ENCODE measurements at regions not wholly inside any gene's neighbourhood (a gene's known extent, or its start where the extent isn't known, plus 50 kb on each side); places are given as distances from the start of the nearest gene placed in this dataset.

- TF ChIP-seq RAD21 (IDR thresholded peaks at IDR 0.05; ENCODE audit: low read depth): no peak
- TF ChIP-seq CREB1 (IDR thresholded peaks at IDR 0.05; ENCODE audit: low read depth): no peak
- no peak for TF ChIP-seq TEAD4 (IDR thresholded peaks at IDR 0.05)
- TF ChIP-seq TCF12 (IDR thresholded peaks at IDR 0.05; ENCODE audit: low read depth): no peak
- no peak for TF ChIP-seq EGR1 (IDR thresholded peaks at IDR 0.05)
- TF ChIP-seq CEBPB (IDR thresholded peaks at IDR 0.05): no peak
- no peak for TF ChIP-seq NFIC (IDR thresholded peaks at IDR 0.05)
- TF ChIP-seq, protein P1, sequence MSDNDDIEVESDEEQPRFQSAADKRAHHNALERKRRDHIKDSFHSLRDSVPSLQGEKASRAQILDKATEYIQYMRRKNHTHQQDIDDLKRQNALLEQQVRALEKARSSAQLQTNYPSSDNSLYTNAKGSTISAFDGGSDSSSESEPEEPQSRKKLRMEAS (IDR thresholded peaks at IDR 0.05): no peak
- TF ChIP-seq, protein P2, sequence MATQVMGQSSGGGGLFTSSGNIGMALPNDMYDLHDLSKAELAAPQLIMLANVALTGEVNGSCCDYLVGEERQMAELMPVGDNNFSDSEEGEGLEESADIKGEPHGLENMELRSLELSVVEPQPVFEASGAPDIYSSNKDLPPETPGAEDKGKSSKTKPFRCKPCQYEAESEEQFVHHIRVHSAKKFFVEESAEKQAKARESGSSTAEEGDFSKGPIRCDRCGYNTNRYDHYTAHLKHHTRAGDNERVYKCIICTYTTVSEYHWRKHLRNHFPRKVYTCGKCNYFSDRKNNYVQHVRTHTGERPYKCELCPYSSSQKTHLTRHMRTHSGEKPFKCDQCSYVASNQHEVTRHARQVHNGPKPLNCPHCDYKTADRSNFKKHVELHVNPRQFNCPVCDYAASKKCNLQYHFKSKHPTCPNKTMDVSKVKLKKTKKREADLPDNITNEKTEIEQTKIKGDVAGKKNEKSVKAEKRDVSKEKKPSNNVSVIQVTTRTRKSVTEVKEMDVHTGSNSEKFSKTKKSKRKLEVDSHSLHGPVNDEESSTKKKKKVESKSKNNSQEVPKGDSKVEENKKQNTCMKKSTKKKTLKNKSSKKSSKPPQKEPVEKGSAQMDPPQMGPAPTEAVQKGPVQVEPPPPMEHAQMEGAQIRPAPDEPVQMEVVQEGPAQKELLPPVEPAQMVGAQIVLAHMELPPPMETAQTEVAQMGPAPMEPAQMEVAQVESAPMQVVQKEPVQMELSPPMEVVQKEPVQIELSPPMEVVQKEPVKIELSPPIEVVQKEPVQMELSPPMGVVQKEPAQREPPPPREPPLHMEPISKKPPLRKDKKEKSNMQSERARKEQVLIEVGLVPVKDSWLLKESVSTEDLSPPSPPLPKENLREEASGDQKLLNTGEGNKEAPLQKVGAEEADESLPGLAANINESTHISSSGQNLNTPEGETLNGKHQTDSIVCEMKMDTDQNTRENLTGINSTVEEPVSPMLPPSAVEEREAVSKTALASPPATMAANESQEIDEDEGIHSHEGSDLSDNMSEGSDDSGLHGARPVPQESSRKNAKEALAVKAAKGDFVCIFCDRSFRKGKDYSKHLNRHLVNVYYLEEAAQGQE (IDR thresholded peaks at IDR 0.05; ENCODE audit: low read depth): no peak
- no peak for TF ChIP-seq TAF1 (IDR thresholded peaks at IDR 0.05; ENCODE audit: low read depth)
- no peak for TF ChIP-seq YY1 (IDR thresholded peaks at IDR 0.05; ENCODE audit: low read depth)
- TF ChIP-seq USF1 (IDR thresholded peaks at IDR 0.05): no peak
- no peak for TF ChIP-seq ZBTB7A (IDR thresholded peaks at IDR 0.05; ENCODE audit: low read depth)
- no peak for TF ChIP-seq EP300 (IDR thresholded peaks at IDR 0.05; ENCODE audit: borderline replicate concordance)
- TF ChIP-seq FOXM1 (IDR thresholded peaks at IDR 0.05; ENCODE audit: borderline replicate concordance, low read depth): no peak
Observed at GRCh38 chr17:53149316-53149715, 673.4 kb upstream of the KIF2B start.

- TF ChIP-seq CEBPB (IDR thresholded peaks at IDR 0.05): no peak
- TF ChIP-seq CREB1 (IDR thresholded peaks at IDR 0.05; ENCODE audit: low read depth): no peak
- TF ChIP-seq YY1 (IDR thresholded peaks at IDR 0.05; ENCODE audit: low read depth): no peak
- TF ChIP-seq EGR1 (IDR thresholded peaks at IDR 0.05): no peak
- no peak for TF ChIP-seq NFIC (IDR thresholded peaks at IDR 0.05)
- TF ChIP-seq FOXM1 (IDR thresholded peaks at IDR 0.05; ENCODE audit: borderline replicate concordance, low read depth): no peak
- TF ChIP-seq, protein P1 (IDR thresholded peaks at IDR 0.05): no peak
- TF ChIP-seq TCF12 (IDR thresholded peaks at IDR 0.05; ENCODE audit: low read depth): no peak
Observed at GRCh38 chr17:53148058-53148457, 674.7 kb upstream of the KIF2B start.

GRCh38 chr17:53142890-53143289 lies 679.8 kb upstream of the KIF2B start:
- no peak for TF ChIP-seq USF1 (IDR thresholded peaks at IDR 0.05)
- no peak for TF ChIP-seq TCF12 (IDR thresholded peaks at IDR 0.05; ENCODE audit: low read depth)
- TF ChIP-seq NFIC (IDR thresholded peaks at IDR 0.05): no peak
- TF ChIP-seq YY1 (IDR thresholded peaks at IDR 0.05; ENCODE audit: low read depth): no peak
- TF ChIP-seq EGR1 (IDR thresholded peaks at IDR 0.05): no peak
- TF ChIP-seq FOXM1 (IDR thresholded peaks at IDR 0.05; ENCODE audit: borderline replicate concordance, low read depth): no peak
- no peak for TF ChIP-seq RAD21 (IDR thresholded peaks at IDR 0.05; ENCODE audit: low read depth)
- TF ChIP-seq EP300 (IDR thresholded peaks at IDR 0.05; ENCODE audit: borderline replicate concordance): no peak
- TF ChIP-seq CREB1 (IDR thresholded peaks at IDR 0.05; ENCODE audit: low read depth): no peak
- TF ChIP-seq, protein P1 (IDR thresholded peaks at IDR 0.05): no peak
- TF ChIP-seq CEBPB (IDR thresholded peaks at IDR 0.05): no peak
- TF ChIP-seq TEAD4 (IDR thresholded peaks at IDR 0.05): no peak
- TF ChIP-seq, protein P2 (IDR thresholded peaks at IDR 0.05; ENCODE audit: low read depth): no peak
- TF ChIP-seq TAF1 (IDR thresholded peaks at IDR 0.05; ENCODE audit: low read depth): no peak
- TF ChIP-seq ZBTB7A (IDR thresholded peaks at IDR 0.05; ENCODE audit: low read depth): no peak

- no peak for TF ChIP-seq CEBPB (IDR thresholded peaks at IDR 0.05)
- no peak for TF ChIP-seq YY1 (IDR thresholded peaks at IDR 0.05; ENCODE audit: low read depth)
- no peak for TF ChIP-seq RAD21 (IDR thresholded peaks at IDR 0.05; ENCODE audit: low read depth)
- no peak for TF ChIP-seq TCF12 (IDR thresholded peaks at IDR 0.05; ENCODE audit: low read depth)
- TF ChIP-seq FOXM1 (IDR thresholded peaks at IDR 0.05; ENCODE audit: borderline replicate concordance, low read depth): no peak
- TF ChIP-seq, protein P1 (IDR thresholded peaks at IDR 0.05): no peak
Observed at GRCh38 chr17:53141731-53142130, 681.0 kb upstream of the KIF2B start.

- TF ChIP-seq TAF1 (IDR thresholded peaks at IDR 0.05; ENCODE audit: low read depth): no peak
- TF ChIP-seq TCF12 (IDR thresholded peaks at IDR 0.05; ENCODE audit: low read depth): no peak
- TF ChIP-seq, protein P1 (IDR thresholded peaks at IDR 0.05): no peak
- TF ChIP-seq FOXM1 (IDR thresholded peaks at IDR 0.05; ENCODE audit: borderline replicate concordance, low read depth): no peak
- TF ChIP-seq USF1 (IDR thresholded peaks at IDR 0.05): no peak
- TF ChIP-seq EGR1 (IDR thresholded peaks at IDR 0.05): no peak
- no peak for TF ChIP-seq ZBTB7A (IDR thresholded peaks at IDR 0.05; ENCODE audit: low read depth)
- TF ChIP-seq, protein P2 (IDR thresholded peaks at IDR 0.05; ENCODE audit: low read depth): no peak
- no peak for TF ChIP-seq YY1 (IDR thresholded peaks at IDR 0.05; ENCODE audit: low read depth)
- no peak for TF ChIP-seq TEAD4 (IDR thresholded peaks at IDR 0.05)
- TF ChIP-seq EP300 (IDR thresholded peaks at IDR 0.05; ENCODE audit: borderline replicate concordance): no peak
- no peak for TF ChIP-seq RAD21 (IDR thresholded peaks at IDR 0.05; ENCODE audit: low read depth)
- TF ChIP-seq CREB1 (IDR thresholded peaks at IDR 0.05; ENCODE audit: low read depth): no peak
Observed at GRCh38 chr17:53141280-53141679, 681.4 kb upstream of the KIF2B start.

Data from Ishikawa (cell line).